ENCODE measurements at regions not wholly inside any gene's neighbourhood (a gene's known extent, or its start where the extent isn't known, plus 50 kb on each side); places are given as distances from the start of the nearest gene placed in this dataset.

GRCh38 chr10:128929131-128929530 is 537.9 kb upstream of the MGMT start:
- Histone ChIP-seq H3K4me3 (no peak overlapping the region), H3K27me3 (no peaks in the 10 kb centered on the region), H3K36me3 (no peaks in the 10 kb centered on the region), H3K9me3 (no peaks in the 10 kb centered on the region), H3K4me1 (peaks cover 5% of the 10 kb centered on the region), H3K27ac (no peak overlapping the region)
- ATAC-seq (no peak), DNase-seq (no peak)
- intact Hi-C loops (cut with DNase I): no loop called here
- TF ChIP-seq CTCF (IDR thresholded peaks at IDR 0.05): no peak

- no peaks in the 10 kb centered on the region for H3K9me3 ChIP-seq
- no peak for TF ChIP-seq CTCF (IDR thresholded peaks at IDR 0.05)
- H3K36me3 ChIP-seq: no peaks in the 10 kb centered on the region
- no peak overlapping the region for H3K27ac ChIP-seq
- intact Hi-C loops (cut with DNase I): no loop called here
- no peak overlapping the region for H3K4me3 ChIP-seq
- H3K4me1 ChIP-seq: peaks cover 5% of the 10 kb centered on the region
- no peak for DNase-seq
- H3K27me3 ChIP-seq: no peaks in the 10 kb centered on the region
- no peak for ATAC-seq
Observed at GRCh38 chr10:128929767-128930166, 537.3 kb upstream of the MGMT start.

DNA sequence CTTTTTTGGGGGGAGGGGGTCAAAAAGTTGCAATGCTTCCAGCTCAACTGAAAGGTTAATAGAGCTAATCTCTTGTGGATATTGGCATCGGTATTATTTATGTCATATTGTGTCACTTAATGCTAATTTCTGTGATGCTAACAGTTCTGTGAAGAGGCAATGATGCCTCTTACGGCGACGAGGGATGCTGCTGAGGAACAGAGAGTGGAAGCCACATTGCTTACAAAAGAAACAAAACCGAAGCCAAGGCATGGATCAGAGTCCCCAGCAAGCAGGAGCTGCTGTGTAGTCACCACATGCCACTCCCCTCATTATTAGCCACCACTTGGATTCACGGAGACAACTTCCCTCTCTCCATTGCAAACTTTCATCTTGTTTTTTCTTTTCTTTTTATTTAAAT is 536.5 kb upstream of the MGMT start:
- no peak for TF ChIP-seq CTCF (IDR thresholded peaks at IDR 0.05)
- Histone ChIP-seq H3K4me1 (peaks cover 5% of the 10 kb centered on the region), H3K27me3 (no peaks in the 10 kb centered on the region), H3K36me3 (no peaks in the 10 kb centered on the region), H3K27ac (no peak overlapping the region), H3K9me3 (no peaks in the 10 kb centered on the region), H3K4me3 (no peak overlapping the region)
- intact Hi-C loops (cut with DNase I): no loop called here
- no peak for ATAC-seq
- DNase-seq: no peak

DNA sequence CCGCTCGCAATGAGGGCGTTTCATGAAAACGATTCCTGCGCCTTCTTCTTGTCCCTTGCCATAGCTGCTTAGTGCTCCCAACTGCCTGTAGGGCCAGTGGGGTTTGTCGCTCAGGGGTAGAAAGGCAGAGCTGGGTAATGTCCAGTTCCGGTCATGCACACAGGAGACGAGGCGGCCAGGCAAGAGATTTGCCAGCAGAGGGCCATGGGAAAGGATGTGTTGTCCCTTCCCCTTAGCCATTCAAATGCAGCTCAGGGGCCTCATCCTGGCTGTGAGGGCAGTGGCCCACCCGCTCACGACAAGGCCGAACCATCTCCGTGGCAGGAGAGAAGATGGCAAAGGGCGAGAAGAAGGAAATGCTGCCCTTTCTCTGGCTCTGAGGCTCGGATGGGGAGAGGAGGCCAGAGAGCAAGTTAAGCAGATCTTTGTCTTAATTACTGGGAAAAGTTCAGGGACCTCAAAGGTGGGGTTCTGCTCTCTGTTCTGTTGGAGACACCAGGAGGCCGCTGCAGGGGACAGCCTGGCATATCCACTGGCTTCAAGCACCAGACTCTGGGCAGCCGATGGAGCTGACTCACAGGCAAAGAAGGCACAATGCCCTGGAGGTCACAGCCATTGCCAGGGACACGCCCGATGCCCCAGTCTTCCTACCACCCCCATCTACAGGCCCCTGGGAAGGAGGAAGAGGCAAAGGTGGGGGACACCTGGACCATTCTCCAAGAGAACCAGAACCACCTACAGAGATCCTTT is 534.8 kb upstream of the MGMT start:
- Histone ChIP-seq H3K4me3 (no peak overlapping the region), H3K9me3 (no peaks in the 10 kb centered on the region), H3K27me3 (no peaks in the 10 kb centered on the region), H3K4me1 (peaks cover 5% of the 10 kb centered on the region), H3K36me3 (no peaks in the 10 kb centered on the region), H3K27ac (no peak overlapping the region)
- DNase-seq (no peak), ATAC-seq (no peak)
- intact Hi-C loops (cut with DNase I): no loop called here
- TF ChIP-seq CTCF (IDR thresholded peaks at IDR 0.05): no peak

DNA sequence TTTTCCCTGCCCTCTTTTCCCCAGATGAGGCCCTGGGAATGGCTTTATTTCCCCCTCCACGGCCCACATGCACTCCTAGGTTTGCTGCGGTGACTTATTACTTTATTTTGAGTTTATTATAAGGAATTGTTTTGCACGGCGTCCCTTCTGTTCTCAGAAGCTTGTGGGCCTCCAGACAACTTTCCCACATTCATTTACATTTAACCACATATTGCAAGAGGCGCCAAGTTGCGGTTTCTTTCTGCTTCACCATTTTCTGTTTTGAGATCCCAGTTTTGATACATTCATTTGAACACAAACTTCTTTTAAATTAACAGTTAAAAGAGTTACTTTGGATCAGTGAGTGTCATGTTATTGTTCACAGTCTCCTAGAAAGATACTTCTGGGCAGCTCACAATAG is 532.5 kb upstream of the MGMT start:
- H3K9me3 ChIP-seq: no peaks in the 10 kb centered on the region
- TF ChIP-seq CTCF (IDR thresholded peaks at IDR 0.05): no peak
- H3K36me3 ChIP-seq: no peaks in the 10 kb centered on the region
- no peak for ATAC-seq
- no peak overlapping the region for H3K4me3 ChIP-seq
- H3K27ac ChIP-seq: no peak overlapping the region
- DNase-seq: no peak
- peaks cover 5% of the 10 kb centered on the region for H3K4me1 ChIP-seq
- intact Hi-C loops (cut with DNase I): no loop called here
- H3K27me3 ChIP-seq: no peaks in the 10 kb centered on the region

GRCh38 chr10:128936392-128936791 is 530.6 kb upstream of the MGMT start:
- H3K27me3 ChIP-seq: no peaks in the 10 kb centered on the region
- ATAC-seq: no peak

More at GRCh38 chr10:128936392-128936791, 530.6 kb upstream of the MGMT start:
- no peaks in the 10 kb centered on the region for H3K4me1 ChIP-seq
- no peaks in the 10 kb centered on the region for H3K36me3 ChIP-seq
- intact Hi-C loops (cut with DNase I): no loop called here
- no peaks in the 10 kb centered on the region for H3K9me3 ChIP-seq
- no peak overlapping the region for H3K4me3 ChIP-seq
- no peak for DNase-seq
- TF ChIP-seq CTCF (IDR thresholded peaks at IDR 0.05): no peak
- no peak overlapping the region for H3K27ac ChIP-seq
